ENCODE measurements at regions not wholly inside any gene's neighbourhood (a gene's known extent, or its start where the extent isn't known, plus 50 kb on each side); places are given as distances from the start of the nearest gene placed in this dataset.

GRCh38 chr5:165607026-165607425, 2101.6 kb downstream of the MAT2B start:
- no peaks in the 10 kb centered on the region for H3K27me3 ChIP-seq (replicated peaks in 1 of 7)
- WGBS, 5 donors = 90 to 93% (median 92%) methylated on average over 12 of the region's 12 CpGs
- intact Hi-C loops (cut with DNase I; ENCODE audit: low total_unique reads) = no loop called here
- no peaks in the 10 kb centered on the region for H3K9me3 ChIP-seq
- H3K4me3 ChIP-seq = no peak overlapping the region
- H3K4me1 ChIP-seq = no peaks in the 10 kb centered on the region
- no peak for TF ChIP-seq POLR2AphosphoS5 (IDR thresholded peaks at IDR 0.05)
- no peak overlapping the region for H3K27ac ChIP-seq
- no peaks in the 10 kb centered on the region for H3K36me3 ChIP-seq
- no peak for DNase-seq

- no peak for DNase-seq
- Histone ChIP-seq H3K4me1 (no peaks in the 10 kb centered on the region), H3K36me3 (no peaks in the 10 kb centered on the region), H3K27me3 (replicated peaks in 1 of 7) (no peaks in the 10 kb centered on the region), H3K9me3 (no peaks in the 10 kb centered on the region), H3K4me3 (no peak overlapping the region), H3K27ac (no peak overlapping the region)
- intact Hi-C loops (cut with DNase I; ENCODE audit: low total_unique reads) = no loop called here
- WGBS, 5 donors = 73 to 98% (median 91%) methylated on average over 2 of the region's 2 CpGs
- no peak for TF ChIP-seq POLR2A (IDR thresholded peaks at IDR 0.05)
These were observed 2104.5 kb downstream of the MAT2B start for GRCh38 chr5:165609871-165610270.

GRCh38 chr5:165616490-165617405, 2111.3 kb downstream of the MAT2B start:
- no peaks in the 10 kb centered on the region for H3K27me3 ChIP-seq (replicated peaks in 1 of 7)
- intact Hi-C loops (cut with DNase I; ENCODE audit: low total_unique reads) = no loop called here
- peaks cover 0 to 3% (median 0%) of the 10 kb centered on the region in 8 donors for H3K9me3 ChIP-seq
- TF ChIP-seq CTCF (IDR thresholded peaks at IDR 0.05 in 8 of 11, conservative IDR thresholded peaks at IDR 0.05 in 3 of 11) (no peak), POLR2AphosphoS5 (IDR thresholded peaks at IDR 0.05) (no peak), POLR2A (IDR thresholded peaks at IDR 0.05) (no peak)
- H3K36me3 ChIP-seq = no peaks in the 10 kb centered on the region
- no peak overlapping the region for H3K27ac ChIP-seq
- no peak overlapping the region for H3K4me3 ChIP-seq
- no peak for DNase-seq
- WGBS, 5 donors = 48 to 67% (median 58%) methylated on average over 2 of the region's 2 CpGs
- H3K4me1 ChIP-seq = no peaks in the 10 kb centered on the region

GRCh38 chr5:165617491-165617890, 2112.1 kb downstream of the MAT2B start:
- no peaks in the 10 kb centered on the region for H3K36me3 ChIP-seq
- 52 to 81% (median 54%) methylated on average over 2 of the region's 2 CpGs for WGBS, 5 donors

More at GRCh38 chr5:165617491-165617890, 2112.1 kb downstream of the MAT2B start:
- Histone ChIP-seq H3K27ac (no peak overlapping the region), H3K4me1 (no peaks in the 10 kb centered on the region), H3K27me3 (replicated peaks in 1 of 7) (no peaks in the 10 kb centered on the region), H3K9me3 (peaks cover 0 to 3% (median 0%) of the 10 kb centered on the region in 8 donors), H3K4me3 (no peak overlapping the region)
- no peak for TF ChIP-seq POLR2AphosphoS5 (IDR thresholded peaks at IDR 0.05)
- TF ChIP-seq CTCF (IDR thresholded peaks at IDR 0.05 in 8 of 11, conservative IDR thresholded peaks at IDR 0.05 in 3 of 11) = no peak
- no peak for TF ChIP-seq POLR2A (IDR thresholded peaks at IDR 0.05)
- intact Hi-C loops (cut with DNase I; ENCODE audit: low total_unique reads) = no loop called here
- DNase-seq = no peak
